GM23338 (cell line): ENCODE measurements at regions not wholly inside any gene's neighbourhood (a gene's known extent, or its start where the extent isn't known, plus 50 kb on each side); places are given as distances from the start of the nearest gene placed in this dataset.

Experiments
- ATAC-seq: fragments of 200-7000 bp; cut with Tn5 transposase; 3 replicates; pipeline ENCODE4 v1.9.1; 2020
- DNase-seq: peaks from one replicate; pipeline ENCODE4 v3.0.0-alpha.2; 2015; ENCODE audit warnings: low spot score
- H2AFZ ChIP-seq: fragments of 200-600 bp; sonication (generic); 2 replicates; pipeline ENCODE4 v1.8.0; 2016; ENCODE audit warnings: antibody characterized with exemption, mild to moderate bottlenecking, moderate library complexity
- H3F3A ChIP-seq: fragments of 200-600 bp; sonication (generic); replicated peaks from 2 replicates; pipeline ENCODE4 v1.8.0; 2017; ENCODE audit warnings: antibody characterized with exemption, mixed run types, low read depth
- H3K27ac ChIP-seq: fragments of 200-600 bp; sonication (generic); 2 replicates; pipeline ENCODE4 v1.6.1; 2016; ENCODE audit warnings: low read depth
- H3K27me3 ChIP-seq: fragments of 200-600 bp; sonication (generic); 2 replicates; pipeline ENCODE4 v1.8.0; 2016; ENCODE audit warnings: mild to moderate bottlenecking, mixed run types, moderate library complexity; ENCODE audit not compliant: insufficient read depth
- H3K36me3 ChIP-seq: fragments of 200-600 bp; sonication (generic); 2 replicates; pipeline ENCODE4 v1.8.0; 2016; ENCODE audit warnings: mild to moderate bottlenecking; ENCODE audit not compliant: insufficient read depth
- H3K4me1 ChIP-seq: fragments of 200-600 bp; sonication (generic); 2 replicates; pipeline ENCODE4 v1.8.0; 2016; ENCODE audit warnings: mild to moderate bottlenecking, moderate library complexity; ENCODE audit not compliant: insufficient read depth
- H3K4me2 ChIP-seq: fragments of 200-600 bp; sonication (generic); 2 replicates; pipeline ENCODE4 v1.7.1; 2017; ENCODE audit warnings: mixed run types
- H3K4me3 ChIP-seq: fragments of 200-600 bp; sonication (generic); 2 replicates; pipeline ENCODE4 v1.6.1; 2016; ENCODE audit warnings: mixed run types
- H3K79me2 ChIP-seq: fragments of 200-600 bp; sonication (generic); replicated peaks from 2 replicates; pipeline ENCODE4 v1.8.0; 2017; ENCODE audit warnings: mild to moderate bottlenecking; ENCODE audit not compliant: insufficient read depth
- H3K9me2 ChIP-seq: fragments of 200-600 bp; sonication (generic); 2 replicates; pipeline ENCODE4 v1.8.0; 2017; ENCODE audit not compliant: insufficient read depth
- H4K20me1 ChIP-seq: fragments of 200-600 bp; sonication (generic); replicated peaks from 2 replicates; pipeline ENCODE4 v1.8.0; 2017; ENCODE audit warnings: mild to moderate bottlenecking; ENCODE audit not compliant: insufficient read depth
- H3K27ac Mint-ChIP-seq: 2 replicates; pipeline ENCODE4 v1.8.0; 2020; ENCODE audit warnings: inconsistent platforms, mild to moderate bottlenecking, moderate library complexity, mixed read lengths
- H3K27me3 Mint-ChIP-seq: 3 replicates; pipeline ENCODE4 v1.8.0; 2022; ENCODE audit warnings: low read depth, mild to moderate bottlenecking, moderate library complexity, mixed read lengths, inconsistent platforms; ENCODE audit not compliant: insufficient read depth, poor library complexity
- H3K36me3 Mint-ChIP-seq: 3 replicates; pipeline ENCODE4 v1.8.0; 2021; ENCODE audit warnings: low read depth, mild to moderate bottlenecking, inconsistent platforms, moderate library complexity, mixed read lengths
- H3K4me1 Mint-ChIP-seq: 3 replicates; pipeline ENCODE4 v1.8.0; 2020; ENCODE audit warnings: mild to moderate bottlenecking, inconsistent platforms, mixed read lengths
- H3K4me3 Mint-ChIP-seq: 3 replicates; pipeline ENCODE4 v1.8.0; 2021; ENCODE audit warnings: moderate library complexity, mild to moderate bottlenecking, inconsistent platforms, mixed read lengths
- H3K9me3 Mint-ChIP-seq: 3 replicates; pipeline ENCODE4 v1.8.0; 2020; ENCODE audit warnings: moderate library complexity, mild to moderate bottlenecking, inconsistent platforms, mixed read lengths
- CREB1 ChIP-seq: fragments of 250-450 bp; sonication (Bioruptor Pico); IDR thresholded peaks from 2 replicates; pipeline ENCODE4 v1.5.0; 2020; ENCODE audit warnings: low read depth, mild to moderate bottlenecking, moderate library complexity
- ETS1 ChIP-seq: IDR thresholded peaks from 2 replicates; pipeline ENCODE4 v1.6.1; 2016; ENCODE audit warnings: antibody characterized with exemption
- EZH2 ChIP-seq: fragments of 200-600 bp; sonication (generic); IDR thresholded peaks from one replicate; pipeline ENCODE4 v1.8.0; 2017; ENCODE audit warnings: antibody characterized with exemption, mild to moderate bottlenecking, low read depth; ENCODE audit not compliant: unreplicated experiment
- EZH2phosphoT487 ChIP-seq: fragments of 200-600 bp; sonication (generic); IDR thresholded peaks from one replicate; pipeline ENCODE4 v1.8.1; 2018; ENCODE audit warnings: antibody characterized with exemption; ENCODE audit not compliant: unreplicated experiment
- NANOG ChIP-seq: IDR thresholded peaks from 2 replicates; pipeline ENCODE4 v1.6.1; 2016; ENCODE audit warnings: antibody characterized with exemption, borderline replicate concordance
- REST ChIP-seq: IDR thresholded peaks from one replicate; pipeline ENCODE4 v1.6.1; 2018; ENCODE audit warnings: antibody characterized with exemption; ENCODE audit not compliant: unreplicated experiment
- STAT1 ChIP-seq: IDR thresholded peaks from one replicate; pipeline ENCODE4 v1.6.1; 2016; ENCODE audit warnings: antibody characterized with exemption; ENCODE audit not compliant: unreplicated experiment
- ZNF331 ChIP-seq: fragments of 250-450 bp; sonication (Bioruptor Pico); IDR thresholded peaks from 2 replicates; pipeline ENCODE4 v1.5.0; 2020; ENCODE audit warnings: low read depth, mild to moderate bottlenecking, moderate library complexity
- TF ChIP-seq, protein P1 (sequence below): fragments of 250-450 bp; sonication (Bioruptor Pico); IDR thresholded peaks from 2 replicates; pipeline ENCODE4 v1.5.0; 2020; ENCODE audit warnings: mild to moderate bottlenecking, moderate library complexity
- TF ChIP-seq, protein P2 (sequence below), 2 experiments: fragments of 200-600 bp in 1 of 2; sonication (generic) in 1 of 2; conservative IDR thresholded peaks; 2 replicates each; pipeline versions ENCODE4 v1.5.1 to v1.6.1; 2016 to 2017; ENCODE audit warnings: antibody characterized with exemption in 2 of 2, low read depth in 2 of 2, mild to moderate bottlenecking in 2 of 2, moderate library complexity in 1 of 2

- Histone ChIP-seq H4K20me1 (no peaks in the 10 kb centered on the region), H3K4me1 (no peaks in the 10 kb centered on the region; the same call in 1 of the 2 replicates), H3K4me3 (no peak overlapping the region), H3F3A (no peaks in the 10 kb centered on the region), H3K4me2 (no peak overlapping the region), H2AFZ (no peak overlapping the region), H3K79me2 (no peaks in the 10 kb centered on the region), H3K27ac (no peak overlapping the region), H3K36me3 (no peaks in the 10 kb centered on the region), H3K9me2 (no peaks in the 10 kb centered on the region; the same call in 1 of the 2 replicates), H3K27me3 (no peaks in the 10 kb centered on the region)
- no peak overlapping the region for H3K4me3 Mint-ChIP-seq
- H3K9me3 Mint-ChIP-seq = no peaks in the 10 kb centered on the region
- H3K4me1 Mint-ChIP-seq = peaks cover 13% of the 10 kb centered on the region
- ATAC-seq (no peak), DNase-seq (no peak)
- no peak overlapping the region for H3K27ac Mint-ChIP-seq
- TF ChIP-seq EZH2phosphoT487 = no peak
- TF ChIP-seq, protein P1, sequence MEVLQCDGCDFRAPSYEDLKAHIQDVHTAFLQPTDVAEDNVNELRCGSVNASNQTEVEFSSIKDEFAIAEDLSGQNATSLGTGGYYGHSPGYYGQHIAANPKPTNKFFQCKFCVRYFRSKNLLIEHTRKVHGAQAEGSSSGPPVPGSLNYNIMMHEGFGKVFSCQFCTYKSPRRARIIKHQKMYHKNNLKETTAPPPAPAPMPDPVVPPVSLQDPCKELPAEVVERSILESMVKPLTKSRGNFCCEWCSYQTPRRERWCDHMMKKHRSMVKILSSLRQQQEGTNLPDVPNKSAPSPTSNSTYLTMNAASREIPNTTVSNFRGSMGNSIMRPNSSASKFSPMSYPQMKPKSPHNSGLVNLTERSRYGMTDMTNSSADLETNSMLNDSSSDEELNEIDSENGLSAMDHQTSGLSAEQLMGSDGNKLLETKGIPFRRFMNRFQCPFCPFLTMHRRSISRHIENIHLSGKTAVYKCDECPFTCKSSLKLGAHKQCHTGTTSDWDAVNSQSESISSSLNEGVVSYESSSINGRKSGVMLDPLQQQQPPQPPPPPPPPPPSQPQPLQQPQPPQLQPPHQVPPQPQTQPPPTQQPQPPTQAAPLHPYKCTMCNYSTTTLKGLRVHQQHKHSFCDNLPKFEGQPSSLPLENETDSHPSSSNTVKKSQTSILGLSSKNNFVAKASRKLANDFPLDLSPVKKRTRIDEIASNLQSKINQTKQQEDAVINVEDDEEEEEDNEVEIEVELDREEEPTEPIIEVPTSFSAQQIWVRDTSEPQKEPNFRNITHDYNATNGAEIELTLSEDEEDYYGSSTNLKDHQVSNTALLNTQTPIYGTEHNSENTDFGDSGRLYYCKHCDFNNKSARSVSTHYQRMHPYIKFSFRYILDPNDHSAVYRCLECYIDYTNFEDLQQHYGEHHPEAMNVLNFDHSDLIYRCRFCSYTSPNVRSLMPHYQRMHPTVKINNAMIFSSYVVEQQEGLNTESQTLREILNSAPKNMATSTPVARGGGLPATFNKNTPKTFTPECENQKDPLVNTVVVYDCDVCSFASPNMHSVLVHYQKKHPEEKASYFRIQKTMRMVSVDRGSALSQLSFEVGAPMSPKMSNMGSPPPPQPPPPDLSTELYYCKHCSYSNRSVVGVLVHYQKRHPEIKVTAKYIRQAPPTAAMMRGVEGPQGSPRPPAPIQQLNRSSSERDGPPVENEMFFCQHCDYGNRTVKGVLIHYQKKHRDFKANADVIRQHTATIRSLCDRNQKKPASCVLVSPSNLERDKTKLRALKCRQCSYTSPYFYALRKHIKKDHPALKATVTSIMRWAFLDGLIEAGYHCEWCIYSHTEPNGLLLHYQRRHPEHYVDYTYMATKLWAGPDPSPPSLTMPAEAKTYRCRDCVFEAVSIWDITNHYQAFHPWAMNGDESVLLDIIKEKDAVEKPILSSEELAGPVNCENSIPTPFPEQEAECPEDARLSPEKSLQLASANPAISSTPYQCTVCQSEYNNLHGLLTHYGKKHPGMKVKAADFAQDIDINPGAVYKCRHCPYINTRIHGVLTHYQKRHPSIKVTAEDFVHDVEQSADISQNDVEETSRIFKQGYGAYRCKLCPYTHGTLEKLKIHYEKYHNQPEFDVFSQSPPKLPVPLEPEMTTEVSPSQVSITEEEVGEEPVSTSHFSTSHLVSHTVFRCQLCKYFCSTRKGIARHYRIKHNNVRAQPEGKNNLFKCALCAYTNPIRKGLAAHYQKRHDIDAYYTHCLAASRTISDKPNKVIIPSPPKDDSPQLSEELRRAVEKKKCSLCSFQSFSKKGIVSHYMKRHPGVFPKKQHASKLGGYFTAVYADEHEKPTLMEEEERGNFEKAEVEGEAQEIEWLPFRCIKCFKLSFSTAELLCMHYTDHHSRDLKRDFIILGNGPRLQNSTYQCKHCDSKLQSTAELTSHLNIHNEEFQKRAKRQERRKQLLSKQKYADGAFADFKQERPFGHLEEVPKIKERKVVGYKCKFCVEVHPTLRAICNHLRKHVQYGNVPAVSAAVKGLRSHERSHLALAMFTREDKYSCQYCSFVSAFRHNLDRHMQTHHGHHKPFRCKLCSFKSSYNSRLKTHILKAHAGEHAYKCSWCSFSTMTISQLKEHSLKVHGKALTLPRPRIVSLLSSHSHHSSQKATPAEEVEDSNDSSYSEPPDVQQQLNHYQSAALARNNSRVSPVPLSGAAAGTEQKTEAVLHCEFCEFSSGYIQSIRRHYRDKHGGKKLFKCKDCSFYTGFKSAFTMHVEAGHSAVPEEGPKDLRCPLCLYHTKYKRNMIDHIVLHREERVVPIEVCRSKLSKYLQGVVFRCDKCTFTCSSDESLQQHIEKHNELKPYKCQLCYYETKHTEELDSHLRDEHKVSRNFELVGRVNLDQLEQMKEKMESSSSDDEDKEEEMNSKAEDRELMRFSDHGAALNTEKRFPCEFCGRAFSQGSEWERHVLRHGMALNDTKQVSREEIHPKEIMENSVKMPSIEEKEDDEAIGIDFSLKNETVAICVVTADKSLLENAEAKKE (CRISPR knock-in tag) = no peak
- no peak for TF ChIP-seq REST
- TF ChIP-seq, protein P2, sequence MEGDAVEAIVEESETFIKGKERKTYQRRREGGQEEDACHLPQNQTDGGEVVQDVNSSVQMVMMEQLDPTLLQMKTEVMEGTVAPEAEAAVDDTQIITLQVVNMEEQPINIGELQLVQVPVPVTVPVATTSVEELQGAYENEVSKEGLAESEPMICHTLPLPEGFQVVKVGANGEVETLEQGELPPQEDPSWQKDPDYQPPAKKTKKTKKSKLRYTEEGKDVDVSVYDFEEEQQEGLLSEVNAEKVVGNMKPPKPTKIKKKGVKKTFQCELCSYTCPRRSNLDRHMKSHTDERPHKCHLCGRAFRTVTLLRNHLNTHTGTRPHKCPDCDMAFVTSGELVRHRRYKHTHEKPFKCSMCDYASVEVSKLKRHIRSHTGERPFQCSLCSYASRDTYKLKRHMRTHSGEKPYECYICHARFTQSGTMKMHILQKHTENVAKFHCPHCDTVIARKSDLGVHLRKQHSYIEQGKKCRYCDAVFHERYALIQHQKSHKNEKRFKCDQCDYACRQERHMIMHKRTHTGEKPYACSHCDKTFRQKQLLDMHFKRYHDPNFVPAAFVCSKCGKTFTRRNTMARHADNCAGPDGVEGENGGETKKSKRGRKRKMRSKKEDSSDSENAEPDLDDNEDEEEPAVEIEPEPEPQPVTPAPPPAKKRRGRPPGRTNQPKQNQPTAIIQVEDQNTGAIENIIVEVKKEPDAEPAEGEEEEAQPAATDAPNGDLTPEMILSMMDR (conservative IDR thresholded peaks at IDR 0.05; ENCODE audit: low read depth in 2 of 2) = no peak
- TF ChIP-seq ETS1 = no peak
- no peak for TF ChIP-seq STAT1
- TF ChIP-seq ZNF331 = no peak
- no peak for TF ChIP-seq CREB1 (CRISPR knock-in tag)
- no peak for TF ChIP-seq EZH2
- no peak for TF ChIP-seq NANOG
- peaks cover 10% of the 10 kb centered on the region for H3K27me3 Mint-ChIP-seq
- H3K36me3 Mint-ChIP-seq = no peaks in the 10 kb centered on the region; the same call in 2 of the 3 replicates
Measured at GRCh38 chr15:70440416-70441138, 322.8 kb downstream of the UACA start.
